Keratinocyte (primary cell): ENCODE measurements at regions not wholly inside any gene's neighbourhood (a gene's known extent, or its start where the extent isn't known, plus 50 kb on each side); places are given as distances from the start of the nearest gene placed in this dataset.

Experiments used
- CTCF ChIP-seq, 3 experiments: IDR thresholded peaks in 1 of 3; conservative IDR thresholded peaks in 1 of 3; optimal IDR thresholded peaks in 1 of 3; 2 replicates in 2 of 3; 3 replicates in 1 of 3; pipeline versions ENCODE3 to v1.5.1; 2011; ENCODE audit warnings: low read length in 3 of 3, mild to moderate bottlenecking in 3 of 3, moderate library complexity in 2 of 3, control low read depth in 1 of 3, inconsistent platforms in 1 of 3; ENCODE audit not compliant: insufficient read depth in 2 of 3; ENCODE audit errors: extremely low read depth in 1 of 3
- EZH2 ChIP-seq: IDR thresholded peaks from one replicate; pipeline ENCODE4 v1.6.1; 2012; ENCODE audit warnings: inconsistent platforms, mild to moderate bottlenecking, low read length, moderate library complexity

- no peak for TF ChIP-seq CTCF (optimal IDR thresholded peaks at IDR 0.05 in 1 of 3, IDR thresholded peaks at IDR 0.05 in 1 of 3, conservative IDR thresholded peaks at IDR 0.05 in 1 of 3; ENCODE audit: extremely low read depth in 1 of 3, insufficient read depth in 2 of 3, low read length in 3 of 3)
- no peak for TF ChIP-seq EZH2
Observed at GRCh38 chr7:137142376-137142775, 201.2 kb downstream of the PTN start.
